COR-L47 (cell line): ENCODE measurements at regions not wholly inside any gene's neighbourhood (a gene's known extent, or its start where the extent isn't known, plus 50 kb on each side); places are given as distances from the start of the nearest gene placed in this dataset.

ENCODE experiments used
- DNase-seq: peaks from one replicate; lab custom pipeline; 2025; lab: John Stamatoyannopoulos, UW

DNA sequence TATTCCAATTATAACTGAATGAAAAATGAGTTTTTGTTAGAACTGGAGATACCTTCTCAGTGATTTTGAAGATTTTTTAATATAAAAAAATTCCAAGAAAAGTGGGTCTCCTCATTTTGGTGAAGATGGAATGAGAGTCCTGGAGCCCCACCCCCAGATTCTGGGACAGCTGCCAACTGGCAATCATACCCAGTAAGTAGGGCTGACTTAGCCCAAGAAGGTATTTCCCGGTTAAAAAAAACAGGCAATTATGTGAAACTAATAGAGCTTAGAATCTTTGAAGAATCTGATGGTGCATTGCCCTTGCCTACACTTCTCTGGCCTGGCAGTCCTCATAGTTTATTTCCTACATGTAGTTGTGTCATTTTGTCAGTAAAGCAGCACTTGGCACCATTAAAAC lies 52.8 kb upstream of the VWDE start:
- DNase-seq: peak; percentile 53

DNA sequence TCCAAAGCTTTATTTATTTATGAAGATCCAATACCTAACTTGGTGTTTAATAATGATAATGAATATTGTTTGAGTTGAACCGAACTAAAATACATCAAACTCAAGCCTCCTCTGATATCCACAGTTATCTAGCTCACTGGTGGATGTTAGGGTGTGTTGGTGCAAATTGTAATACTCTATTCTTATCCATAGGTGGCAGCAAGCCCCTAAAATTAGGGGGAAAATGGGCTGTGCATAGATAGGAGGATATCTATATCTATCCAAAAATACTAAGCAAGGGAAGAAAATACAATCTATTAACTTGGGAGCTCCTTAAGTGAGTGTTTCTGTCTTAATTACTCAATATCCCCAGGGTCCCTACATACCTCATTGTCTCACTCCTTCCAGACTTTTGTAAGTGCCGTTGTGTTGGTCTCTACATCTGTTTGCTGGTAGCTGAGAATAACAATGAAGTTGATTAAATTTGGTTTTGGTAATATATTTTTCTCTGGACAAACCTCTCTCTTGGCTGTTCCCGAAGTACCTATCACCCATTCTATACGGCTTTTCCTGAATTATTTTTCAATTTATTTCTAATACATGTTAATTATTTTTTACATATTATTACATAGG lies 55.0 kb upstream of the VWDE start:
- peak; percentile 57 for DNase-seq

DNA sequence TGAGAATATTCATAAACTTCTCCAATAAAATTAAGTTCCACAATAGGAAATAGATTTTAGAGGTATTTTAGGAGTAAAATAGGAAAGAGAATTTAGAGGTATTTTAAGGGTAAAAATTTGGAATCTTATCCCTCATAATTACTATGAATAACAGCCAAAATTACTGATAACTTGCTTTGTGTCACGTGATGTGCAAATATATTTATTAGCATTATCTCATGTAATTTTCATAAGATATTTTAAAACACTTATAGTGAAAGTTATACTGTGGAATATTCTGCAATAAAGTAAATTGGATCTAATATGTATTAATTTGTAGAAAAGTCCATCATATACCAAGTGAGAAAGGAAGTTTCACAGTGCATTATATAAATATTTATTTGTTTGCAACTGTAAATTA lies 64.2 kb upstream of the VWDE start:
- DNase-seq: no peak

DNA sequence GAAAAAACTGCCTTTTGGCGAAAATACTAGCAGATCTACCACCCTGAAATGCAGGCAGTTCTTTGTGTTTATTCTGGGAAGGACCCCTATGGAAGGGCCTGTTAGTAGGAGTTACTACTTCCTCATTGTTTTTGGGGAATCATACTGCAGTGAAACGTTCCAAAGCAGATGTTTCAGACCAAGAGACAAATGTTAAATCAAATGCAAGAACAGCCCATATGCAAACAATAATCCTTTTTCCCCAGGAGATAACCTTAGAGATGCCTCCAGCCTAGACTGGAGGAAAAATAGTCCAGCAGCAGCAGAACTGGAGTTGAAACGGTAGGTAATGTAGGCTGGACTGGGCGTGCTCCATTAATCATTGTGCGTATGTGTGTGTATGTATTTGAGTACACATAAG lies 65.9 kb upstream of the VWDE start:
- DNase-seq: no peak

DNA sequence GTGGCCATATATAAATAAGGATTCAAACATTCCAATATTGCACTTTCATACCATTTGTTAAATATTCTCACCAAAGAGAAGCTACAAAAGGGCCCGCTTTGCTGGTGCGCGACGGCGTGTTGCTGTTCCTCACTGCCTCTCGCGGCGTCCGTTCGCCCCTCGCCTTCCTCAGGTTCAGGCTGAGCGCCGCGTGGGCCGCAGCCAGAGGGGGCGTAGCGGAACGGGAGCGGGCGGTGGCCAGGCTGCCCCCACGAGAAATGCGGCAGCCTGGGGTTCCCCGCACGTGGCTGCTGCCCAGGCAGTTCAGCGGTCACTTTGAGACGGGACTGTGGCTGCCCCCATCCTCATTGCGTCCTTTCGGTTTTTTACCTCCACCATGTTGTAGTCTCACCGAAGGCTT lies 67.3 kb upstream of the VWDE start:
- no peak for DNase-seq

DNA sequence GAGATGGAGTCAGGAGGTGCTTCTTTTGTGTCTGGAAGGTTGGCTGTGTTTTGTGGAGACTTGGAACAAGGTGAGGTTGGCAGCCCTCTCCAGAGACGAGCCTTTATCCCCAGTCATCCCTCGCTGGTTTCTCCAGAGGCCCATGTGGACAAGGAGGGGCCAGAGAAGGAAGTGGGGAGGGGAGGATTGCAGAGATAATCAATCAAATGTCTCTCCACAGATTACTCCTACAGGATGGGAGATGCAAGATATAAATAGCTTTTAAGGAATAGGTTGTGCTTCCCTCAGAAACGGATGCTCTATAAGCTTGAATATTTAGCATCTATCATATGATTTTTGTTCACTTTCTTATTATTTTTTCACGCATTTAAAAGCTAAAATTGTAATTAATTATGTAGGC lies 70.4 kb upstream of the VWDE start:
- no peak for DNase-seq

DNA sequence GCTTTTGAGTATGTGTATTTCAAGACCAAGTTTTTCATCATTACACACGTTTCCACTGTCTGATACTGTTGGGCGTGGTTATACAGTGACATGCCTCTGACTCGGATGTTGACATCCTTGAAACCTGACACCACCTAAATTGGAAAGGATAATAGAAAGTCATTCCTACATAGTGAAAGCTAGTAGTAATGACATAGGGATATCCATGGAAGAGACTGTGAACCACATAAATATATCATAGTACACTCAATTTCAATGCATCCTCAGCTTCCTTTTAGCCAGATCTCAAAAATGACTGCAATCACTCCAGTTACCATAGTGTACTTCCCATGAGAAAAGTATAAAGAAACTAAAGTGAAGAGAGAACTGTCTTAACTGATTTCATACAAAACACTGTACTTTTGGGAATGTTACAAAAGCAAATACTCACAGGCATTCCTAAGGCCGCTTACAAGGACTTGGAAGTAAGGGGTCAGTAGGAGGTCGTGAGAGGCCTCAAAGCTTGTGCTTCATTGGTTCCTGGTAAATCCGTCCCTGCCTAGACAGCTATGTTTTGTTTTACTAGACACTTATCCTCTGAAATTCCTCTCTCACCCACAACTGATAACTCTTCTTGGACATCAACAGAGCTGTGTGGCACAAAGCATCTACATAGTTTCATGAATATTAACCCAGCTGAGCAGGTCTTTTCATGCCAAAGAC lies 71.8 kb upstream of the VWDE start:
- DNase-seq: peak; percentile 20

DNA sequence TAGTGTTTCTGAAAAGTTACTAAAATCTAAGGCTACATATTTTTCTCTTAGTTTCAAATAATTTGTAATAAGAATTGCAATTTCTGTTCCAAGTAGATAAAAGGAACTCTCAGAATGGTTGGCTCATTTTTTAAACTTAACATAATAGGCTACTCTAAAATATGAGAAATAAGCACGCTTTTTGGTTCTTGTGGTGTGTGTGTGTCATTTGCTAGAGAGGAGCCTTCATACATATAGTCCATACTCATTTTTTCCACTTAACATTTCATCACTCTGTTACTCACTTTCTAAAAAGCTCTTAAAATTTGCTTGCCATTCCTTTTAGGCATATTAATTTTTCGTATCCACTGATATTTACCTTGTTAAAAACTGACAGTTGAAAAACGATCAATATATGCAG lies 74.0 kb upstream of the VWDE start:
- DNase-seq: no peak

DNA sequence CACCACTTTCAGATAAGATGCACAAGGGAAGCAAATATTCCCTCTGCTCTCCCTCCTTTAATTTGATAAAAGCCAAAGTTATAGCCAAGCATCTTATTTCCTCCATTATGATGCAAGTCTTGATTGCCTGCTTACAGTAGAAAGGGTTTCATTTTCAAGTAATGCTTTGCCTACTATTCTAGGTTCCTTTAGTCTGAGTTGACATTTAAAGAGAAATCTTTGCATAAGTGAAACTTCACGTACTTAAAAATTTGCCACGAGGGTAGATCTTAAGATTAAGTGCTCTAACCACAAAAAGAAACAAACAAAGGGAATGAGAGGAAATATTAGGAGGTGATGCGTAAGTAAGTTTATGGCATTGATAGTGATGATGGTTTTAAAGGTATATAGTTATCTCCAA lies 78.1 kb upstream of the VWDE start:
- no peak for DNase-seq

DNA sequence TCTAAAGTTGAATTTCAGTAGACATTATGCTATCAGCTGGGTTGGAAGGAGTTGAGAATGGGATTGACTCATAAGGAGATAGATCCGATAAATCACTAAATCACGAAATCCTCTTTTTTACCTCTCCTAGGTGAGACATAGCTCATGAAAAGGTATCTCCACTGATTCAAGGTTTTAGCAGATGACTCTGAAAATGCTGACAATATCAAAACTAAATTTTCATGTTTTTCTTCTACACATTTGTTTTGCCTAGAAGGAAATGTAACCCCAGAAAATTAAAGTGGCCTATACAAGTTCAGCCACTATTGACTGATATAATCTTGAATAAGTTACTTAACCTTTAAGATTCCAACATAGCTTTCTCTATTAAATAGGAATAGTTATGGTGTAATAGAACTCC lies 82.2 kb upstream of the VWDE start:
- DNase-seq: no peak

DNA sequence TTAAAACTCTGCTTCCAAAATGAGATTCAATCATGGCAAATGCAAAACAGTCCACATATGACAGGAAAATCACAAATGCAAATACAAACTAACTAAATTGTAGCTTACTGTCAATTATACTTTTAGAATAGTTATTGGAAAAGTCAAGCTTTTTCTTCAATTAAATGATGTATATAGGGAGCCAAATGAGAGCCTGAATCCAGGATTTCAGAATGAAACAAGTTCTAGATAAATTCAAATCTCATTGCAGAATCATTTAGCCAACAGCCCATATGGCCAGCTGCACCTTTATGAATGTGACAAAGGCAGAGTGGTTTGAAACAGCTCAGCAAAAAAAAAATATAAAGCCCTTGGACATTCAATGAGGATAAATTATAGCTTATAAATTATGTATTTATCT lies 82.2 kb upstream of the SCIN start:
- DNase-seq: no peak

DNA sequence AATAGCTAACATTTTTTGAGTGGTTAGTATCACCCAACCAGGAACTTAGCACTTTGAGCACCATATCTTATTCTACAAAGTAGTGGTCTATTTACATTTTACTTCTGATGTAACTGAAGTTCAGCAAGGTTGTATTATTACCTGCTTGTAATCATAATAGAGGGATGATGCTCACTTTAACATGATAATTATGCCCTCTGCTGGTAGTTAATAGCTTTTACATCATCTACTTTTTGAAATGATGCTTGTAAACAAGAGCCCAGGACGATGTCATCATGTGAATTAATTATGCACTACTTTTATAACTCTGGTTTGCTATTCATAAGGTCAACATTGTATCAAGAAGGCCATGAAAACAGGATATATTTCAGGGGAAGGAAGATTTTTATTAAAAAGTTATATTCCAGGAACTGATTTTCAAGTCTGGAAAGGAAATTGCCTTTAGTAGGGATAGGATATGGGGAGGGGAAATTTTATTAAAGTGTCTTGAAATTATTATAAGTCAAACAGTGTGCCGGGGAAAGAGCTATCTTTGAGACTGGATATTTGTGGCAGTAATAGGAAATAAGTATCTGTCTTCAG lies 80.3 kb upstream of the SCIN start:
- peak; percentile 66 for DNase-seq

DNA sequence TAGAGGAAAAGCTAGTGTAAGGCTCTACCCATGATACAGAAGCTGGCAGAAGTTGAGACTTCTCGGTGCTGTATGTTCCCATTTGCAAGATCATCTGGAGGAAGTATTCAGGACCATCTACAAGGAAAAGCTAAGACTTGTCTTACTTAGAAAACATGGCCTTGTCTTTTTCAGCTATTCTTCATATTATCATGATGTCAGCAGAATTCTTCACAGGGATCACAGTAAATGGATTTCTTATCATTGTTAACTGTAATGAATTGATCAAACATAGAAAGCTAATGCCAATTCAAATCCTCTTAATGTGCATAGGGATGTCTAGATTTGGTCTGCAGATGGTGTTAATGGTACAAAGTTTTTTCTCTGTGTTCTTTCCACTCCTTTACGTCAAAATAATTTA lies 79.6 kb upstream of the SCIN start:
- no peak for DNase-seq

DNA sequence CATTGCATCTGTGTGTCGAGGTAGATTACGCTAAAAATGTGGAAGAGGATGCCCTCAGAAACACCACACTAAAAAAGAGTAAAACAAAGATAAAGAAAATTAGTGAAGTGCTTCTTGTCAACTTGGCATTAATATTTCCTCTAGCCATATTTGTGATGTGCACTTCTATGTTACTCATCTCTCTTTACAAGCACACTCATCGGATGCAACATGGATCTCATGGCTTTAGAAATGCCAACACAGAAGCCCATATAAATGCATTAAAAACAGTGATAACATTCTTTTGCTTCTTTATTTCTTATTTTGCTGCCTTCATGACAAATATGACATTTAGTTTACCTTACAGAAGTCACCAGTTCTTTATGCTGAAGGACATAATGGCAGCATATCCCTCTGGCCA lies 79.0 kb upstream of the SCIN start:
- DNase-seq: no peak

DNA sequence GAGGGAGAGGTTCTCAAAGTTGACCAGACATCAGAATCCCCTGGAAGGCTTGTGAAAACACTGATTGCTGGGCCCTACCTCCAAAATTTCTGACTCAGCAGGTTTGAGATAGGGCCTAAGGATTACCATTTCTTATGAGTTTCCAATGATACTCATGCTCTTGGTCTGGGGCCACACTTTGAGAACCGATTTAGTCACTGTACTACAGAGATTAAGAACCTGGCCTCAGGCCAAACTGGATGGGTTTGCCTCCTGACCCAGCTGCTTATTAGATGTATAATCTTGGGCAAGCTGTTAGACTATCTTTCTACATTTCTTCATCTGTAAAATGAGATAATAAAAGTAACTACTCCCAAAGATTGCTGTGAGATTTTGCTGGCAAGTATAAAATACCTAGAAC lies 77.1 kb upstream of the SCIN start:
- DNase-seq: no peak

DNA sequence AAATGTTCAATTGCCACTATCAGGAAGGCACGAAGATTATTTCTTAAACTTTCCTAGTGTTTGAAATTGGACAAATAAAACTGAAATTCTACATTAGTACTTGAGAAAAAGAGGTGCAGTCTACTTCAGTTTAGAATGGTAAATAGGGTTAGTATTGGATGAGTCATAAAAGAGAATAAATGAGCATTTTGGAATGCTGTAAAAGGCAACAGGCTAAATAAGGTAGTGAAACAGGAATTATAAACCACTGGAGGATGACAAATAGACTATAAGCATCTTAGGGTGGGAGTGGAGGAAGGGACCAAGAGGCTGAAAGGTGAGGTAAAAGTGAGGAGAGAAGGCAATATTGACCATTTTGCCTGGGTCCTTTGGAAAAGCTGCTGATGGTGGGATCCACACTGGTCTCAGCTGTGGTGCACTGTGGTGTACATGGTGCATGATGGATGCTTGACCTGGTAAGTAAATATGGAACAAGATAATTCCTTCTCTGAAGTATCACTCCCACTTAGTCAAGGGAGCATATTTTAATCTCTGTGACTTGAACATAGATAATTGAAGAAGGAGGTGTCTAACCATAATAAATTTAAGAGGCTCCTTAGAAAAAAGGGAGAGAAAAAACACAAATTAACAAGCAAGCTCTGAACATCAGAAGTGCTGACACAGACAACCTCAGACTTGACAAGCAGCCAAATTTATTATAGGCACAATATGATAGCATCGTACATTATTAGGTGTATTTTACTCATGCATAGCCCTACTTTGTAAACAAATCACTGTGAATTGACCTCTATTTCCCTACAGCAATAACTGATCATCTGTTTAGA lies 76.4 kb upstream of the SCIN start:
- DNase-seq: no peak

DNA sequence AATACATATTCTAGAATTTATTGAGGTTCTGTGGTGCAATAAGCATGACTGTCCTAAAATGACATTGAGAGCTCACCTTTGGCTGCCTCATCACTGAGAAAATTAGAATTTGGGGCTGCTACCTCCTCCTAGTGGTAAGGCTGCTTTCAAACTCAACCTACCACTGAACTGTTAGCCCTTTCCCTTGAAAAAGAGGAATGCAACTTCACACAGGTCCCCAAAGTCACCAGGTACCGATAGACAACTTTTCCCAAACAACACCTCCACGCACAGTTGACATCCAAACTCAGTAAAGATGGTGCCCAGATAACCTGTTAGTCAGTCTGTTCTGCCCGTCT lies 75.9 kb upstream of the SCIN start:
- DNase-seq: no peak

DNA sequence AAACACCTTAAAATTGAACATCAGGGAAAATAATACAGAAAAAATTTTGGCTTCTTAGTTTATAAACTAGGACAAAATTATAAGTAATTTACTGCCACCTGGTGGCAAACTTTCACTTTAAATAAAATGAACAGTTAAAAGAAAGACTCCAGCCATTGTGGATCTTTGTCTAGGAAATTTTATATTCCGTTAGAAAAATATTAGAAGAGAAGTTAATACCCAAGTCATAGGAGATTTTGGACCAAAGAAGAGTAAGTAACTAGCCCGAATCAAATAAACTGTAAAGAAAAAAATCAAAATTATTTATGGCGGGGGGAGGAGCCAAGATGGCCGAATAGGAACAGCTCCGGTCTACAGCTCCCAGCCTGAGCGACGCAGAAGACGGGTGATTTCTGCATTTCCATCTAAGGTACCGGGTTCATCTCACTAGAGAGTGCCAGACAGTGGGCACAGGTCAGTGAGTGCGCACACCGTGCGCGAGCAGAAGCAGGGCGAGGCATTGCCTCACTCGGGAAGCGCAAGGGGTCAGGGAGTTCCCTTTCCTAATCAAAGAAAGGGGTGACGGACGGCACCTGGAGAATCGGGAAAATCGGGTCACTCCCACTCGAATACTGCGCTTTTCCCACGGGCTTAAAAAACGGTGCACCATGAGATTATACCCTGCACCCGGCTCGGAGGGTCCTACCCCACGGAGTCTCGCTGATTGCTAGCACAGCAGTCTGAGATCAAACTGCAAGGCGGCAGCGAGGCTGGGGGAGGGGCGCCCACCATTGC lies 73.4 kb upstream of the SCIN start:
- DNase-seq: peak; percentile 67

DNA sequence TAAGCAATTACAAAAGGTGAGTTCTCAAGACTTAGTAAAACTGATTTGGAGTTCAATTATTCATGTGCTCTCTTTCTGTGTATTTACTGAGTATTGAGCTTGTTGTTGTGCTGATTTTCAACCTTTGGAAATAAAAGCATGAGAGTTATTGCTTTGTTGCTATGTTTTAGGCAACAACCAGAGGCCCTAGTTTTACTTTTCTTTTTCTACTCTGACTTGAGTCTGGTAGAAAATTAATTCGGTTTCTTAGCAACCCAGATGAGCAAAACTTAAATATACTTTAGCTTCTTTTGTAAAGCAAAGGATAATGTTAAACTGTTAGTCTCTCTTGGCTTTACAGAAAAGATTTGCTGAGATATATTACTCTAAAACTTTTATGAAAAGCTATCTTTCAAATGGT lies 66.4 kb upstream of the SCIN start:
- DNase-seq: no peak

DNA sequence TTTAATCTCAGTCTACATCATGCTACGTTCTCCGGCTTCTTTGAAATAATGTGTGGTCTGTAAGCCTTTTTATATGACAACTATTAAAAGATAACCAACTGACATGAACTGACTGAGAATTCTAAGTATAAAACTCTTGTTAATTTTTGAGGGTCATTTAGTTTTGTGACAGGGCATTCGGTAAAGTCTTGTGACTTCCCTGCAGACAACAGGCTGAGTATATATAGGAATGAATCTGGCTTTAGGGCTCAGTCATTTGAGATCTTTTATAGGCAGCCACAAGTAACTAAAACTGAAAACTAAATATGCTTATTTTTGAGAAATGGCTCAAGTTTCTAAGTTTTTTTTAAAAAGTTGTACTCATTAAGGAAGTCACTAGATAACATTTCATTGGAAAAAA lies 62.5 kb upstream of the SCIN start:
- no peak for DNase-seq

DNA sequence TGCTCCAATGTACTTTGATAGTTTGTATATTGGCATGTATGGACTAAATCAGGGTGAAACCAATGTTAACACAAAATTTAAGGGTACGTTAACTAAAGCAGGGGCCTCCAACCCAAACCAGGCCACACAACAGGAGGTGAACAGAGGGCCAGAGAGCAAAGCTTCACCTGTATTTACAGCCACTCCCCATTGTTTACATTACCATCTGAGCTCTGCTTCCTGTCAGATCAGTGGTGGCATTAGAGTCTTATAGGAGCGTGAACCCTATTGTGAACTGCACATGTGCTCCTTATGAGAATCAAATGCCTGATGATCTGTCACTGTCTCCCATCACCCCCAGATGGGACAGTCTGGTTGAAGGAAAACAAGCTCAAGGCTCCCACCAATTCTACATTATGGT lies 62.0 kb upstream of the SCIN start:
- no peak for DNase-seq

DNA sequence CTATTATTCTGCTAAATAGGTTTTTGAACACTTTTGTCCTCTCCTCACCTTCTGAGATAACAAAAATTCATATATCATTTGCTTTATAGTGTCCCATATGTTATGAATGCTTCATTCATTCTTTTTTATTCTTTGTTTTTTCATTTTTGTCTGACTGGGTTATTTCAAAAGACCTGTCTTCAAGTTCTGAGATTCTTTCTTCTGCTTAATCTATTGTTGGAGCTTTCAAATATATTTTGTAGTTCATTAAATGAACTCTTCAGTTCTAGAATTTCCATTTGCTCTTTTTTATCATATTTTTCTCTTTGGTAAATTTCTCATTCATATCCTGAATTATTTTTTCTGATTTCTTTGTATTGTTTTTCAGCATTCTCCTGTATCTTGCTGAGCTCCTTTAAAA lies 53.1 kb upstream of the SCIN start:
- DNase-seq: no peak
